ENCODE measurements at regions not wholly inside any gene's neighbourhood (a gene's known extent, or its start where the extent isn't known, plus 50 kb on each side); places are given as distances from the start of the nearest gene placed in this dataset.
"Not testable (repeated sequence)": the region's sequence is repeated elsewhere in the genome, so short reads cannot be mapped to it uniquely, and the experiment has no call there.

GRCh38 chr7:9231630-9232121 lies 798.3 kb downstream of the NXPH1 start:
- no peak for DNase-seq

- DNase-seq, result no peak
Measured at GRCh38 chr7:9240001-9240400, 806.6 kb downstream of the NXPH1 start.

- DNase-seq, result no peak
Measured at GRCh38 chr7:9241826-9242225, 808.4 kb downstream of the NXPH1 start.

- no peak for DNase-seq
Measured at GRCh38 chr7:9242636-9243035, 809.2 kb downstream of the NXPH1 start.

GRCh38 chr7:9250876-9251275 lies 817.5 kb downstream of the NXPH1 start:
- no peak for DNase-seq

- no peak for DNase-seq
Measured at GRCh38 chr7:9264395-9264794, 831.0 kb downstream of the NXPH1 start.

GRCh38 chr7:9280088-9280487 lies 846.7 kb downstream of the NXPH1 start:
- no peak for DNase-seq

- no peak for DNase-seq
Measured at GRCh38 chr7:9283246-9283645, 849.8 kb downstream of the NXPH1 start.

- no peak for DNase-seq
Measured at GRCh38 chr7:9302436-9302835, 869.0 kb downstream of the NXPH1 start.

- no peak for DNase-seq
Measured at GRCh38 chr7:9307131-9307530, 873.7 kb downstream of the NXPH1 start.

GRCh38 chr7:9324513-9324912 lies 891.1 kb downstream of the NXPH1 start:
- DNase-seq, result no peak

GRCh38 chr7:9328296-9328695 lies 894.9 kb downstream of the NXPH1 start:
- no peak for DNase-seq

GRCh38 chr7:9349625-9350024 lies 916.2 kb downstream of the NXPH1 start:
- no peak for DNase-seq

- no peak for DNase-seq
Measured at GRCh38 chr7:9391221-9391620, 957.8 kb downstream of the NXPH1 start.

- DNase-seq, result no peak
Measured at GRCh38 chr7:9391984-9392383, 958.6 kb downstream of the NXPH1 start.

- DNase-seq, result not testable (repeated sequence)
Measured at GRCh38 chr7:9404386-9404785, 971.0 kb downstream of the NXPH1 start.

GRCh38 chr7:9407816-9408215 lies 974.4 kb downstream of the NXPH1 start:
- DNase-seq, result no peak

- no peak for DNase-seq
Measured at GRCh38 chr7:9453521-9453920, 1020.1 kb downstream of the NXPH1 start.

GRCh38 chr7:9488555-9488954 lies 1055.1 kb downstream of the NXPH1 start:
- DNase-seq, result no peak

- no peak for DNase-seq
Measured at GRCh38 chr7:9498303-9498702, 1064.9 kb downstream of the NXPH1 start.

- DNase-seq, result no peak
Measured at GRCh38 chr7:9502269-9502668, 1068.9 kb downstream of the NXPH1 start.

GRCh38 chr7:9504678-9505077 lies 1071.3 kb downstream of the NXPH1 start:
- DNase-seq, result no peak

GRCh38 chr7:9505516-9505915 lies 1072.1 kb downstream of the NXPH1 start:
- DNase-seq, result no peak

- no peak for DNase-seq
Measured at GRCh38 chr7:9507290-9507689, 1073.9 kb downstream of the NXPH1 start.

GRCh38 chr7:9516662-9517061 lies 1083.3 kb downstream of the NXPH1 start:
- no peak for DNase-seq

GRCh38 chr7:9523579-9523978 lies 1090.2 kb downstream of the NXPH1 start:
- no peak for DNase-seq

Data from CD4-positive, alpha-beta T cell treated with Interleukin-17A for 1 hour (primary cell).